ENCODE measurements at regions not wholly inside any gene's neighbourhood (a gene's known extent, or its start where the extent isn't known, plus 50 kb on each side); places are given as distances from the start of the nearest gene placed in this dataset.
A peak's percentile ranks its signal among the peaks of the same experiment; 100 is the strongest.

DNA sequence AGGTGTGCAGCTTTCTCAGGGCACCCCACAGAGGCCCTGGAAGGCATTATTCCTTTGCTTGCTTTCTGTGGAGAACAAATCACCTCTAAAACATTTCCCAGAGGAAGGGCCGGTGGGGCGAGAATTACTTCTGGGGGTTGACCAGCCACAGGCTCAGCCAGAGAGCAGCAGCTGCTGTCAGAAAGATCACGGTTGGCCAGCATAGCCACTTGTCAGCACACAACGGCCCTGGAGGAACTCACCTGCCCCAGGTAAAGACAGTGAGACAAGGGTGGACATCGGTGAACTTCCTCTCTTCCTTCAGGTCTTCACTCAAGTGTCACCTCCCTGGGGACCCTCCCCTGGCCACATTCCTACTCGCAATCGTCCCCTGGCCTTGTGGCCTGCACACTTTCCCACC, 69.5 kb upstream of the CLDN14 start:
- Mint-ChIP-seq H3K4me1 (peaks cover 23% of the 10 kb centered on the region), H3K36me3 (no peaks in the 10 kb centered on the region)
- TF ChIP-seq CTCF (IDR thresholded peaks at IDR 0.05), result no peak

DNA sequence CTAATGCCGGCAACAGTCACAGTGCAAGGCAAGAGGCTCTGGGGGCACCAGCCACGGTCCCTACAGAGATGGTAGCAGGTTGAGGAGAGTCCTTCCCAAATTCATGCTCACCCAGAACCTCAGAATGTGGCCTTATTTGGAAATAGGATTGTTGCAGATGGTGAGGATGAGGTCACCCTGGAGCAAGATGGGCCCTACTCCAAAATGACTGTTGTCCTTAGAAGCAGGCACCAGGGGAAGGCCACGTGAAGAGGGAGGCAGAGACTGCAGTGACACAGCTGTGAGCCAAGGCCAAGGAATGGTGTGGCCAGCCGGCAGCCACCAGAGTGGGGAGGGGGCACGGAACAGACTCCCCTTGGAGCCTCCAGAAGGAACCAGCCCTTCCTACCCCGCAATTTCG, 70.8 kb upstream of the CLDN14 start:
- Mint-ChIP-seq H3K4me1 (peaks cover 23% of the 10 kb centered on the region), H3K9me3 (peaks cover 0 to 1% (median 0%) of the 10 kb centered on the region in 7 donors), H3K4me3 (no peak overlapping the region), H3K36me3 (no peaks in the 10 kb centered on the region), H3K27me3 (ENCODE audit: low read depth in 3 of 3) (peaks cover 0 to 9% (median under 1%) of the 10 kb centered on the region in 3 donors), H3K27ac (peak overlapping the region in 1 of 7 donors; percentile 22)
- Histone ChIP-seq H3K27ac (ENCODE audit: low read depth in 1 of 2, low read length in 2 of 2) (no peak overlapping the region), H2AFZ (ENCODE audit: insufficient read depth, low read depth, low read length, poor library complexity, severe bottlenecking) (no peak overlapping the region), H3K4me3 (replicated peaks in 1 of 3; ENCODE audit: low read depth in 2 of 3, low read length in 3 of 3) (no peak overlapping the region), H3K4me2 (replicated peaks; ENCODE audit: extremely low read depth, low read length, poor library complexity, severe bottlenecking) (no peak overlapping the region), H3K9ac (ENCODE audit: insufficient read depth, low read length, poor library complexity, severe bottlenecking) (no peak overlapping the region), H4K20me1 (ENCODE audit: insufficient read depth, low read length) (no peaks in the 10 kb centered on the region), H3K27me3 (ENCODE audit: control insufficient read depth in 2 of 2, insufficient read depth in 2 of 2, low read length in 2 of 2) (no peaks in the 10 kb centered on the region), H3K9me3 (replicated peaks in 1 of 2; ENCODE audit: control insufficient read depth in 1 of 2, insufficient read depth in 1 of 2, low read length in 2 of 2) (no peaks in the 10 kb centered on the region), H3K4me1 (ENCODE audit: control insufficient read depth in 1 of 2, insufficient read depth in 2 of 2, low read length in 2 of 2) (peaks cover 6 to 15% of the 10 kb centered on the region in 2 donors), H3K79me2 (ENCODE audit: insufficient read depth, low read length) (no peaks in the 10 kb centered on the region), H3K36me3 (replicated peaks in 1 of 2; ENCODE audit: control insufficient read depth in 1 of 2, insufficient read depth in 2 of 2, low read length in 2 of 2) (no peaks in the 10 kb centered on the region)
- 81% methylated on average over 3 of the region's 7 CpGs for WGBS (ENCODE audit: insufficient coverage)
- TF ChIP-seq CTCF (IDR thresholded peaks at IDR 0.05), result no peak
- DNase-seq, result no peak
- intact Hi-C loops (cut with micrococcal nuclease), result no loop called here

More for the DNA sequence above, 69.5 kb upstream of the CLDN14 start:
- Mint-ChIP-seq H3K27me3 (ENCODE audit: low read depth in 3 of 3) (peaks cover 0 to 12% (median 4%) of the 10 kb centered on the region in 3 donors), H3K9me3 (peaks cover 0 to 1% (median 0%) of the 10 kb centered on the region in 7 donors), H3K4me3 (no peak overlapping the region), H3K27ac (no peak overlapping the region)
- intact Hi-C loops (cut with micrococcal nuclease), result no loop called here
- 95% methylated on average over 6 of the region's 7 CpGs for WGBS (ENCODE audit: insufficient coverage)
- Histone ChIP-seq H3K27ac (ENCODE audit: low read depth in 1 of 2, low read length in 2 of 2) (no peak overlapping the region), H3K4me1 (ENCODE audit: control insufficient read depth in 1 of 2, insufficient read depth in 2 of 2, low read length in 2 of 2) (peaks cover 6 to 15% of the 10 kb centered on the region in 2 donors), H3K27me3 (ENCODE audit: control insufficient read depth in 2 of 2, insufficient read depth in 2 of 2, low read length in 2 of 2) (no peaks in the 10 kb centered on the region), H3K4me3 (replicated peaks in 1 of 3; ENCODE audit: low read depth in 2 of 3, low read length in 3 of 3) (no peak overlapping the region), H3K9ac (ENCODE audit: insufficient read depth, low read length, poor library complexity, severe bottlenecking) (no peak overlapping the region), H3K4me2 (replicated peaks; ENCODE audit: extremely low read depth, low read length, poor library complexity, severe bottlenecking) (no peak overlapping the region), H2AFZ (ENCODE audit: insufficient read depth, low read depth, low read length, poor library complexity, severe bottlenecking) (no peak overlapping the region), H3K79me2 (ENCODE audit: insufficient read depth, low read length) (no peaks in the 10 kb centered on the region), H3K36me3 (replicated peaks in 1 of 2; ENCODE audit: control insufficient read depth in 1 of 2, insufficient read depth in 2 of 2, low read length in 2 of 2) (no peaks in the 10 kb centered on the region), H3K9me3 (replicated peaks in 1 of 2; ENCODE audit: control insufficient read depth in 1 of 2, insufficient read depth in 1 of 2, low read length in 2 of 2) (no peaks in the 10 kb centered on the region), H4K20me1 (ENCODE audit: insufficient read depth, low read length) (no peaks in the 10 kb centered on the region)
- no peak for DNase-seq

All from CD14-positive monocyte (primary cell).